ENCODE measurements at regions not wholly inside any gene's neighbourhood (a gene's known extent, or its start where the extent isn't known, plus 50 kb on each side); places are given as distances from the start of the nearest gene placed in this dataset.

DNA sequence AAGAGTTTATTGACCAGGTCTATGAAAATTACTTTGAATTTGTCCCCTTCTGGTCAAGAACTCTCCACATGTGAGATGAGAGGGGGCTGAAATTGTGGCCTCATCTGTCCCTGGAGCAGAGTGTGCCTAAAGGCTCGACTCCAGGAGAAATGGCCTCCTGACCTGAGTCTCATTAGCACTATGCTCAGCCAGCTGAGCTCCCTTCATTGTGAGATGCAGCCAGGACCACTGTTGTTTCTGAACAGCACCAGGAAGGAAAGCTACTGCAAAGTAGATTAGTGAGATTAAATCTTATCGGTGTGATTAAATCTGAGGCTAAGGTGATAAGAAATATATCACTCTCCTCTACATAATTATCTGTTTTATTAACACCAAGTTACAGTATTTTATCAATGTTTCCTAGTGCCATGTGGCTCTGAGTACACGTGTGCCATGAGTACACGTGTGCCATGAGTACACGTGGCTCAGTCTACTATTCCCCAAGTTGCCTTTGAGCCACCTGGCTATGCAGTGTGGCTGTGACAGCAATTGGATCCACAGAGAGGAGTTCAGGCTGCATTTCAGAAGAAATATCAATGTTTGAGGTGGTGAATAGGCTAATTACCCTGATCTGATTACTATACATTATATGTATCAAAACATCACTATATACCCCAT, 126.9 kb downstream of the IPMK start:
- no peak for DNase-seq

GRCh38 chr10:58140054-58140453, 127.6 kb downstream of the IPMK start:
- DNase-seq = no peak

- no peak for DNase-seq
Observed at GRCh38 chr10:58137813-58138212, 129.9 kb downstream of the IPMK start.

- DNase-seq = no peak
Observed at GRCh38 chr10:58115218-58116050, 152.3 kb downstream of the IPMK start.

GRCh38 chr10:58109731-58110130, 158.0 kb downstream of the IPMK start:
- no peak for DNase-seq

DNA sequence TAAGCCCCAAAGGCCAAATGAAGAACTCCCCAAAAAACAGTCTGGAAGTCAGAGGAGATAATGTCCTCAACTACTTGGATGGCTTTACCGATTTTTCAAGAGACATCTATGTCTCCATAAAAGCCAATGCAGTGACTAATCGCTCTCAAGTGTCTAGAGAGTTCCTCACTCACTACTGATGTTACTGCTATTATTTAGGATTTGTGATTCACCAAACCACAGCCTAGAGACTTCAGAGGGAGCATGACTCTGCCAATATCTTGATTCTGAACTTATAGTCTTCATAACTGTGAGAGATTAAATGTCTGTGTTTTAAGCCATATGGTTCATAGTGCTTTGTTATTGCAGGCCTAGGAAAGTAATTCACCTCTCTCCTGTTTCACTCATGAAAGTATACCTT, 160.2 kb downstream of the IPMK start:
- no peak for DNase-seq

DNA sequence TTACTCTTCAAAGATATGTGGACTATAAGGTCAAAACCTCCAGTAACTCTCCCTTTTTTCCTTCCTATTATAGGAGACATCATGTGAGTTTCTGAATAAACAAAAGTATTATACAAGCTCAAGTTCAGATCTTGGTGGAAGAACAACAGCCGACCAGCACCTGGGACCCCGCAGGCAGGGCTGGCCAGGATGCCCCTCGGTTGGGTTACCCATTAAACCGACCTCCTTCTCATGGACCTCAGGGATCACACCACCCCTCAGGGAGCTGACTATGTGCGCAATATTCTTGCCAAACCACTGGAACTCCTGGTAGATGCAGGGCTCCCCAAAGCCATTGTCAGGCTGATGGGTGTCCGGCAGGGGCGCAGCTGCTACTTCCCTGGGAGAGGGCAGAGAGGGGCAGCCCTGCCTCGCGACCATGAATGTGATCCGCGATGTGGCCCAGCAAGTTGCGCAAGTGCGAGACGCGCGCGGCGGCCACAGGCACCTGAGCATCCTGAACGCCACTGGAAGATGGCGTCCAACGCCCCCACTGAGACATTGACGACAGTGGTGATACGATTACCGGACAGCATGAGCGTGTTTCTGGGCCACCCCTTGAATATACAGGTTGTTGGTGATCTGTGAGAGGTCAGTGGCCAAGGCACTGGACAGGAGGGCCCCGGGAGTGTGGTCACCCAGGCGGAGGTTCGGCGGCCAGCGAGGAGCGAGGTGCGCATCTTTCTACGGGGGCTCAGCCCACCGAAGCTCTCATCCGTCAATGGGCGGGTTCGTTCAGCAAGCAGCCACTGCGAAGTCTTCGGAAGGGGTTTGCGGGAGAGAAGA, 161.3 kb downstream of the IPMK start:
- no peak for DNase-seq

DNA sequence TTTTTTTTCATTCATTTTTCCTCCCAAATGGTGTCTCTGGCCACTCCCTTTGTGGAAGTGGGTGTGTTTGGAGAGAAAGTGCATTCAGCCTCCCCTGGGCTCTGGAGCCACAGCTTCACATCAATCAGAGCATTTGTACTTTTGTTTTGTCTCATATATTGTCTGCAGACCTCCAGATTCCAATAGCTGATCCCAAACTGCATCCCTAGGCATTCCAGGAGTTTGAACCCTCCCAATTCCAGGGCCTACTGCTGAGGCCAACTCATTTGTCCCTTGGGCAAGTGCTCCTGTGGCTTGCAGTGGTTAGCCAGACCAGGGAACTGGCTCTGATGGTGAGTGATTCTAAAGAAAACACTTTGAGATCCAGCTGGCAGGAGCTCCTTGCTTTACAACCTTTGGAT, 163.3 kb downstream of the IPMK start:
- peak; percentile 72 for DNase-seq

DNA sequence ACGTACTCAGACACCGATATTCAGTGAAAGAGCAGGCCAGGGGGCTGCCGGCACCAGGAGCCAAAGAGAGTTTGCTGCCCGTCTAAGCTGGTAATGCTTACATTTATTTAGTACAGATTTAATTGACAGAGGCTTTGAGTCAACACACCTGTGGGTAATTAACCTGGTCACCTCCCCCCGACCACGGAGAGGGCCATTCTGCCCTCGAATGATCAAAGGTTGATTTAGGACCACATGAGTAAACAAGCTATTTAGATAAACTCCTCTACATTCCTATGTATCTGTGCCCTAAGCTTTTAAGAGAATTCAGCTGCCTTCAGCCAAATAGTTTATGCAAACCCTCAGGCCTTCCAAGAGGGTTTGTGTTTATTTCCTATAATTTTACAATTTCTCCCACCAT, 164.8 kb downstream of the IPMK start:
- DNase-seq = no peak

- DNase-seq = no peak
Observed at GRCh38 chr10:58101682-58102081, 166.0 kb downstream of the IPMK start.

- DNase-seq = no peak
Observed at GRCh38 chr10:58094985-58095718, 172.5 kb downstream of the IPMK start.

- DNase-seq = no peak
Observed at GRCh38 chr10:58091886-58092285, 175.8 kb downstream of the IPMK start.

GRCh38 chr10:58089739-58090138, 178.0 kb downstream of the IPMK start:
- DNase-seq = no peak

DNA sequence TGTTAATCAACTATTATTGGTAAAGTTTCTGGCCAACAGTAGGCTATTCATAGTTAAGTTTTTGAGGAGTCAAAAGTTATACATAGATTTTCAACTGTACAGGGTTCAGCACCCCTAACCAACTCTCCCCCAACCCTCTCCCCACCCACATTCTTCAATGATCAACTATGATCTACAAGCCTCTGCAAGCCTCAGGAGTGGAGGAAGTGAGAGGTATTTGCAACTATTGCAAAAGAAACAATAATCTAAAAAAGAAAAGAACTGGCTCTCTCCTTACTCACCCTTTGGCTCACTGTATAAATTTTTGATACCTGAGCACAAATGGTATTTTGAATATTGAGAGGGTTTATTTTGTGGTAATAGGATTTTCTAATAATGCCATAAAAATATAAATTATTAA, 179.8 kb downstream of the IPMK start:
- no peak for DNase-seq

GRCh38 chr10:58086763-58087150, 180.9 kb downstream of the IPMK start:
- DNase-seq = no peak

DNA sequence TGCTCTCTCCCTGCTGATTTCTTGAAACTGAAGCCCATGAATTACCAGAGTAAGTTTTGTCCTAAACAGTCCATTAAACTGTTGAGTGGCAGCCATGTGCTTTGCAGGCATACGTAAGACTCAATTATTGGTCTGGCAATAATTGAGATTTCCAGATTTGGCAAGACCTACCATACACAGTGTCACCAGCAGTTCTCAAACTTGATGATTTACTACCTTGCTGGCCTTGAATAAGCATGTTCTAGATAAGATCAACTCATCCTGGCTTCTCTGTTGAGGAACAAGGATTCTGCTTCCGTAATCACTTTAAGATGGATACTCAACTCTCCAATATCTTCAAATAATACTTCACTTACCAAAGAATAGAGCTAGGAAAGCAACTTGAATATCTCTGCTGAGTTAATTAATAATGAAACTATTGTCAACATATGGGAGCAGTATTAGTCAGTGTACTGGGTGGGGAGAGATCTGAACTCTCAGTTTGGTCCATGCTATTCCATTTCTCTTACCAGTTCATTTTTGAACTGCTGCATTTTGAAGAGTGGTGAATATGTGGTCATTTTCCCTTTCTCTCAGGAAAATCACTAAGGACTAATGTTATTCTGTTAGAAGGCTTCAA, 181.4 kb downstream of the IPMK start:
- DNase-seq = no peak

- DNase-seq = no peak
Observed at GRCh38 chr10:58082248-58082647, 185.4 kb downstream of the IPMK start.

GRCh38 chr10:58081353-58081752, 186.3 kb downstream of the IPMK start:
- no peak for DNase-seq

DNA sequence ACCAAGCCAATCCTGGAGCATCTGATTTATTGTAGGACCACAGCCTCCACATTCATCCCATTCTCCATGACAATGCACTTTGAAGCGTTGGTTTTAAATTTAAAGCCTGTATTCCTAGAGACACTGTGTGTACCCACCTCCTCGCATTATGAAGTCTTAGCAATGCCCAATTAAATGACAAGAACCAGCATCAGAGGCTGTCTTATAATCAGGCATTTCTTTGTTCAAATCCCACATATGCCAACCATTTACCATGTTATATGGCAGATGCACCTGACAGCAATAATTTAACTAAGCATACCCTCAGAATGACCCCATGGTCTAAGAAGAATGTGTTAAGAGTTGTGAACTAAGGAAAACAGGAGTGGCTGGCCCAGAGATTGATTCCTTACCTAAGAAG, 188.2 kb downstream of the IPMK start:
- DNase-seq = no peak

GRCh38 chr10:58072634-58073033, 195.1 kb downstream of the IPMK start:
- no peak for DNase-seq

- DNase-seq = no peak
Observed at GRCh38 chr10:58070956-58071355, 196.7 kb downstream of the IPMK start.

DNA sequence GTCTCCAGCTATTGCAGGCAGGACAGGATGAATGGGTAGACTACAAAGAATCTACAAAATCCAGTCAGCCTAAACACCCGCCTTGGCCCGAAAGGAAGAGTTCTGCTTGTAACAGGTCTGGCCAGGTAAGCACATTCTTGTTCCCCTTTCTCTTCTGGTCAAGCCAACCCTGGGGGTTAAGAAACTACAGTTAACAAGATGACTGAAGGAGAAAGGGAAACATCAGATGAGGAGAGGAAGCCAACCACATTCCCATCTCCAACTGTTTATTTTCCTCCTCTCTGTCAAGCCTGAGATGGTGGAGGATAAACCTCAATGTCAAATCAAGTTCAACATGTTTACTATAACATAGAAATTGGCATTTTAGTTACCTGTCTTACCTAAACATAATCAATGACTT, 198.9 kb downstream of the IPMK start:
- no peak for DNase-seq
